GM12872 (cell line): ENCODE measurements at regions not wholly inside any gene's neighbourhood (a gene's known extent, or its start where the extent isn't known, plus 50 kb on each side); places are given as distances from the start of the nearest gene placed in this dataset.

Source experiments
- CTCF ChIP-seq: IDR thresholded peaks from 3 replicates; pipeline ENCODE4 v1.5.1; 2011; ENCODE audit warnings: low read depth, mild to moderate bottlenecking, low read length, moderate library complexity; ENCODE audit not compliant: insufficient read depth

- TF ChIP-seq CTCF, result no peak
Observed at GRCh38 chr2:220280736-220281135, 653.3 kb downstream of the SLC4A3 start.

GRCh38 chr2:220281771-220282170 lies 654.3 kb downstream of the SLC4A3 start:
- no peak for TF ChIP-seq CTCF

- TF ChIP-seq CTCF, result no peak
Observed at GRCh38 chr2:220282236-220282635, 654.8 kb downstream of the SLC4A3 start.

- no peak for TF ChIP-seq CTCF
Observed at GRCh38 chr2:220293966-220294365, 666.5 kb downstream of the SLC4A3 start.

GRCh38 chr2:220296174-220296573 lies 668.7 kb downstream of the SLC4A3 start:
- TF ChIP-seq CTCF, result no peak

GRCh38 chr2:220297093-220297492 lies 669.7 kb downstream of the SLC4A3 start:
- no peak for TF ChIP-seq CTCF

GRCh38 chr2:220300806-220301205 lies 673.4 kb downstream of the SLC4A3 start:
- no peak for TF ChIP-seq CTCF

- no peak for TF ChIP-seq CTCF
Observed at GRCh38 chr2:220302756-220303155, 675.3 kb downstream of the SLC4A3 start.
